ENCODE measurements at regions not wholly inside any gene's neighbourhood (a gene's known extent, or its start where the extent isn't known, plus 50 kb on each side); places are given as distances from the start of the nearest gene placed in this dataset.

GRCh38 chr10:4434105-4434504 lies 391.9 kb upstream of the AKR1E2 start:
- Histone ChIP-seq H3K4me3 (ENCODE audit: low read depth in 1 of 3, low read length in 3 of 3) (no peak overlapping the region), H3K36me3 (ENCODE audit: control insufficient read depth in 4 of 4, insufficient read depth in 3 of 4, low read depth in 1 of 4, low read length in 3 of 4) (no peaks in the 10 kb centered on the region), H3K27ac (ENCODE audit: low read depth in 1 of 2, low read length in 2 of 2) (no peak overlapping the region), H3K27me3 (ENCODE audit: control insufficient read depth in 4 of 4, insufficient read depth in 4 of 4, low read length in 3 of 4) (peaks cover 0 to 2% (median 0%) of the 10 kb centered on the region in 4 donors), H3K9ac (ENCODE audit: low read depth in 1 of 2, low read length in 2 of 2) (no peak overlapping the region), H3K4me1 (ENCODE audit: control insufficient read depth in 4 of 4, insufficient read depth in 4 of 4, low read length in 3 of 4) (no peaks in the 10 kb centered on the region), H3K9me3 (ENCODE audit: control insufficient read depth in 4 of 4, low read length in 3 of 4) (peaks cover 0 to 4% (median 0%) of the 10 kb centered on the region in 4 donors)
- DNase-seq (ENCODE audit: low spot score): no peak
- TF ChIP-seq NR2F2 (IDR thresholded peaks at IDR 0.05) (no peak), GABPA (IDR thresholded peaks at IDR 0.05 in 1 of 2, conservative IDR thresholded peaks at IDR 0.05 in 1 of 2) (no peak)
- TF ChIP-seq, protein P1, sequence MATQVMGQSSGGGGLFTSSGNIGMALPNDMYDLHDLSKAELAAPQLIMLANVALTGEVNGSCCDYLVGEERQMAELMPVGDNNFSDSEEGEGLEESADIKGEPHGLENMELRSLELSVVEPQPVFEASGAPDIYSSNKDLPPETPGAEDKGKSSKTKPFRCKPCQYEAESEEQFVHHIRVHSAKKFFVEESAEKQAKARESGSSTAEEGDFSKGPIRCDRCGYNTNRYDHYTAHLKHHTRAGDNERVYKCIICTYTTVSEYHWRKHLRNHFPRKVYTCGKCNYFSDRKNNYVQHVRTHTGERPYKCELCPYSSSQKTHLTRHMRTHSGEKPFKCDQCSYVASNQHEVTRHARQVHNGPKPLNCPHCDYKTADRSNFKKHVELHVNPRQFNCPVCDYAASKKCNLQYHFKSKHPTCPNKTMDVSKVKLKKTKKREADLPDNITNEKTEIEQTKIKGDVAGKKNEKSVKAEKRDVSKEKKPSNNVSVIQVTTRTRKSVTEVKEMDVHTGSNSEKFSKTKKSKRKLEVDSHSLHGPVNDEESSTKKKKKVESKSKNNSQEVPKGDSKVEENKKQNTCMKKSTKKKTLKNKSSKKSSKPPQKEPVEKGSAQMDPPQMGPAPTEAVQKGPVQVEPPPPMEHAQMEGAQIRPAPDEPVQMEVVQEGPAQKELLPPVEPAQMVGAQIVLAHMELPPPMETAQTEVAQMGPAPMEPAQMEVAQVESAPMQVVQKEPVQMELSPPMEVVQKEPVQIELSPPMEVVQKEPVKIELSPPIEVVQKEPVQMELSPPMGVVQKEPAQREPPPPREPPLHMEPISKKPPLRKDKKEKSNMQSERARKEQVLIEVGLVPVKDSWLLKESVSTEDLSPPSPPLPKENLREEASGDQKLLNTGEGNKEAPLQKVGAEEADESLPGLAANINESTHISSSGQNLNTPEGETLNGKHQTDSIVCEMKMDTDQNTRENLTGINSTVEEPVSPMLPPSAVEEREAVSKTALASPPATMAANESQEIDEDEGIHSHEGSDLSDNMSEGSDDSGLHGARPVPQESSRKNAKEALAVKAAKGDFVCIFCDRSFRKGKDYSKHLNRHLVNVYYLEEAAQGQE (IDR thresholded peaks at IDR 0.05): no peak
- 98% methylated on average over 3 of the region's 3 CpGs for WGBS

DNA sequence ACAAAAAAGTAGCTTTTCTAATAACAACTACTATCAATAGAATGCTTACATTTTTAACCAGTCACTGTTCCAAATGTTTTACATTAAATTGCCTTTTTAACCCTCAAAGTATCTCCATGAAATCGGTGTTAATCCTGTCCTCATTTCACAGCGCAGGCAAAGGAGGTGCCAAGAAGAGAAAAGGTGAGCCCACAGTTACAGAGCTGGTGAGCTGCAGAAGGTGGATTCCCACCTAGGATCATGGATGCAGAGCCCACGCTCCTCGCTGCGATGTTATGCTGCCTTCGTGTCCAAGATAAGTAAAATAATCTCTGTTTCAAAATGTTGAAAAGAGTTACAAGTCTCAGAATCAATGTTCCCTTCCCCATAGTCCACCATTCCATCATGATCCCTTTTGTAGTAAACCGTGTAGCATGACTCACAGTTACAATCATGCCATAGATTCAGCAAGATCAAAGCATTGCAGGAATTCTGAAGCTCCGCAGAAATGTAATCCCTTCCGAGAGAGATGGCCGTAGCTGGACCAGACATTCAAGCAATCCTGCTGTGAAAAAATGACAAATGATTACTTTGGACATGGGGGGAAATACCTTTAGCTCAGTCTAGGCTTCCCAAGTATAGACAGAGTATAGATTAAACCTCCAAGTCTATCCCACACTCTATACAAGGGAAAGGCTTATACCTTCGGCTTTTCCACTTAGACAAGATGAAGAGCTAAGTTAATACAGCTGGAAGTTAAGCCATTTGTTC lies 394.7 kb upstream of the AKR1E2 start:
- Histone ChIP-seq H3K9ac (ENCODE audit: low read depth in 1 of 2, low read length in 2 of 2) (no peak overlapping the region), H3K9me3 (ENCODE audit: control insufficient read depth in 4 of 4, low read length in 3 of 4) (peaks cover 0 to 4% (median 0%) of the 10 kb centered on the region in 4 donors), H3K4me3 (ENCODE audit: low read depth in 1 of 3, low read length in 3 of 3) (no peak overlapping the region), H3K27ac (ENCODE audit: low read depth in 1 of 2, low read length in 2 of 2) (no peak overlapping the region), H3K36me3 (ENCODE audit: control insufficient read depth in 4 of 4, insufficient read depth in 3 of 4, low read depth in 1 of 4, low read length in 3 of 4) (no peaks in the 10 kb centered on the region), H3K4me1 (ENCODE audit: control insufficient read depth in 4 of 4, insufficient read depth in 4 of 4, low read length in 3 of 4) (no peaks in the 10 kb centered on the region), H3K27me3 (ENCODE audit: control insufficient read depth in 4 of 4, insufficient read depth in 4 of 4, low read length in 3 of 4) (peaks cover 0 to 2% (median 0%) of the 10 kb centered on the region in 4 donors)
- WGBS: 87% methylated on average over 11 of the region's 11 CpGs
- TF ChIP-seq HNF4A (conservative IDR thresholded peaks at IDR 0.05) (no peak), SP1 (IDR thresholded peaks at IDR 0.05) (no peak), RAD21 (IDR thresholded peaks at IDR 0.05) (no peak), NR2F2 (IDR thresholded peaks at IDR 0.05) (no peak), EGR1 (IDR thresholded peaks at IDR 0.05; ENCODE audit: low read depth in 2 of 2) (no peak), FOXA1 (IDR thresholded peaks at IDR 0.05) (no peak), ATF3 (IDR thresholded peaks at IDR 0.05) (no peak), RXRA (IDR thresholded peaks at IDR 0.05) (no peak)
- TF ChIP-seq, protein P2, sequence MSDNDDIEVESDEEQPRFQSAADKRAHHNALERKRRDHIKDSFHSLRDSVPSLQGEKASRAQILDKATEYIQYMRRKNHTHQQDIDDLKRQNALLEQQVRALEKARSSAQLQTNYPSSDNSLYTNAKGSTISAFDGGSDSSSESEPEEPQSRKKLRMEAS (IDR thresholded peaks at IDR 0.05): no peak
- TF ChIP-seq, protein P1 (IDR thresholded peaks at IDR 0.05): no peak
- DNase-seq (ENCODE audit: low spot score): no peak

Data from liver (tissue), 7 donors.